Suprapubic skin (tissue), 3 donors: ENCODE measurements at regions not wholly inside any gene's neighbourhood (a gene's known extent, or its start where the extent isn't known, plus 50 kb on each side); places are given as distances from the start of the nearest gene placed in this dataset.

Source experiments
- POLR2AphosphoS5 ChIP-seq, 3 donors: sonication (generic); formaldehyde crosslinking; IDR thresholded peaks; one replicate each; pipeline ENCODE4 v1.6.1; 2017; ENCODE audit warnings: antibody characterized with exemption in 3 of 3
- TF ChIP-seq, protein P1 (sequence below), 2 donors: fragments of 200-600 bp in 1 of 2; fragments of 450-650 bp in 1 of 2; sonication (generic) in 1 of 2; IDR thresholded peaks; one replicate each; pipeline ENCODE4 v1.5.1; 2016 to 2019; ENCODE audit warnings: antibody characterized with exemption in 2 of 2, mild to moderate bottlenecking in 1 of 2, moderate library complexity in 1 of 2

GRCh38 chr2:103484906-103485305 lies 723.1 kb downstream of the TMEM182 start:
- no peak for TF ChIP-seq POLR2AphosphoS5 (IDR thresholded peaks at IDR 0.05)
- TF ChIP-seq, protein P1, sequence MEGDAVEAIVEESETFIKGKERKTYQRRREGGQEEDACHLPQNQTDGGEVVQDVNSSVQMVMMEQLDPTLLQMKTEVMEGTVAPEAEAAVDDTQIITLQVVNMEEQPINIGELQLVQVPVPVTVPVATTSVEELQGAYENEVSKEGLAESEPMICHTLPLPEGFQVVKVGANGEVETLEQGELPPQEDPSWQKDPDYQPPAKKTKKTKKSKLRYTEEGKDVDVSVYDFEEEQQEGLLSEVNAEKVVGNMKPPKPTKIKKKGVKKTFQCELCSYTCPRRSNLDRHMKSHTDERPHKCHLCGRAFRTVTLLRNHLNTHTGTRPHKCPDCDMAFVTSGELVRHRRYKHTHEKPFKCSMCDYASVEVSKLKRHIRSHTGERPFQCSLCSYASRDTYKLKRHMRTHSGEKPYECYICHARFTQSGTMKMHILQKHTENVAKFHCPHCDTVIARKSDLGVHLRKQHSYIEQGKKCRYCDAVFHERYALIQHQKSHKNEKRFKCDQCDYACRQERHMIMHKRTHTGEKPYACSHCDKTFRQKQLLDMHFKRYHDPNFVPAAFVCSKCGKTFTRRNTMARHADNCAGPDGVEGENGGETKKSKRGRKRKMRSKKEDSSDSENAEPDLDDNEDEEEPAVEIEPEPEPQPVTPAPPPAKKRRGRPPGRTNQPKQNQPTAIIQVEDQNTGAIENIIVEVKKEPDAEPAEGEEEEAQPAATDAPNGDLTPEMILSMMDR (IDR thresholded peaks at IDR 0.05), result no peak
